SJCRH30 (cell line): ENCODE measurements at regions not wholly inside any gene's neighbourhood (a gene's known extent, or its start where the extent isn't known, plus 50 kb on each side); places are given as distances from the start of the nearest gene placed in this dataset.

Source experiments
- DNase-seq, 2 experiments: peaks; one replicate each; pipeline ENCODE4 v3.0.0-alpha.2; 2015 to 2020
- H3K27ac ChIP-seq: fragments of 250-450 bp; sonication (Bioruptor Pico); 2 replicates; pipeline ENCODE4 v1.5.1; 2020; ENCODE audit warnings: mild to moderate bottlenecking, moderate library complexity
- H3K27me3 ChIP-seq: fragments of 250-450 bp; sonication (Bioruptor Pico); 2 replicates; pipeline ENCODE4 v1.5.1; 2020; ENCODE audit warnings: mild to moderate bottlenecking, moderate library complexity
- H3K36me3 ChIP-seq: fragments of 250-450 bp; sonication (Bioruptor Pico); 2 replicates; pipeline ENCODE4 v1.5.1; 2020; ENCODE audit warnings: mild to moderate bottlenecking, moderate library complexity
- H3K4me1 ChIP-seq: fragments of 250-450 bp; sonication (Bioruptor Pico); 2 replicates; pipeline ENCODE4 v1.5.1; 2020; ENCODE audit warnings: mild to moderate bottlenecking, moderate library complexity
- H3K4me3 ChIP-seq: fragments of 250-450 bp; sonication (Bioruptor Pico); 2 replicates; pipeline ENCODE4 v1.5.1; 2020; ENCODE audit warnings: mild to moderate bottlenecking, moderate library complexity
- H3K9me3 ChIP-seq: fragments of 250-450 bp; sonication (Bioruptor Pico); replicated peaks from 2 replicates; pipeline ENCODE4 v1.5.1; 2020; ENCODE audit warnings: mild to moderate bottlenecking, moderate library complexity

GRCh38 chr11:69348414-69349235 is 54.7 kb downstream of the MYEOV start:
- peaks cover 27% of the 10 kb centered on the region for H3K4me1 ChIP-seq
- no peaks in the 10 kb centered on the region for H3K36me3 ChIP-seq
- H3K4me3 ChIP-seq, result no peak overlapping the region
- no peak for DNase-seq
- H3K9me3 ChIP-seq, result no peaks in the 10 kb centered on the region
- no peaks in the 10 kb centered on the region for H3K27me3 ChIP-seq
- no peak overlapping the region for H3K27ac ChIP-seq

GRCh38 chr11:69350040-69350439 is 56.1 kb downstream of the MYEOV start:
- no peaks in the 10 kb centered on the region for H3K36me3 ChIP-seq
- H3K27me3 ChIP-seq, result no peaks in the 10 kb centered on the region
- H3K4me3 ChIP-seq, result no peak overlapping the region
- no peak overlapping the region for H3K27ac ChIP-seq
- H3K9me3 ChIP-seq, result no peaks in the 10 kb centered on the region
- H3K4me1 ChIP-seq, result peaks cover 33% of the 10 kb centered on the region
- no peak for DNase-seq

- no peak for DNase-seq
- 0 out of 2 replicates have a peak overlapping the region, but pooled peaks have one; percentile 1 for H3K27ac ChIP-seq
- H3K4me1 ChIP-seq, result peaks cover 33% of the 10 kb centered on the region
Observed at GRCh38 chr11:69350596-69350995, 56.6 kb downstream of the MYEOV start.

GRCh38 chr11:69351460-69351859 is 57.5 kb downstream of the MYEOV start:
- Histone ChIP-seq H3K27me3 (no peaks in the 10 kb centered on the region), H3K9me3 (no peaks in the 10 kb centered on the region), H3K36me3 (no peaks in the 10 kb centered on the region), H3K4me1 (peaks cover 33% of the 10 kb centered on the region), H3K27ac (peak overlapping the region; percentile 1; the same call in 1 of the 2 replicates), H3K4me3 (no peak overlapping the region)
- DNase-seq, result no peak

More at GRCh38 chr11:69350596-69350995, 56.6 kb downstream of the MYEOV start:
- H3K36me3 ChIP-seq, result no peaks in the 10 kb centered on the region
- no peak overlapping the region for H3K4me3 ChIP-seq
- H3K9me3 ChIP-seq, result no peaks in the 10 kb centered on the region
- H3K27me3 ChIP-seq, result no peaks in the 10 kb centered on the region

- DNase-seq, result no peak
- peak overlapping the region; percentile 28 for H3K27ac ChIP-seq
Observed at GRCh38 chr11:69352166-69352565, 58.2 kb downstream of the MYEOV start.

GRCh38 chr11:69352715-69353319 is 58.9 kb downstream of the MYEOV start:
- Histone ChIP-seq H3K36me3 (no peaks in the 10 kb centered on the region), H3K27ac (peak overlapping the region; percentile 28), H3K4me1 (peaks cover 33% of the 10 kb centered on the region), H3K27me3 (no peaks in the 10 kb centered on the region), H3K4me3 (no peak overlapping the region), H3K9me3 (no peaks in the 10 kb centered on the region)
- DNase-seq, result peak; percentile 58 to 64

More at GRCh38 chr11:69352166-69352565, 58.2 kb downstream of the MYEOV start:
- Histone ChIP-seq H3K9me3 (no peaks in the 10 kb centered on the region), H3K27me3 (no peaks in the 10 kb centered on the region), H3K36me3 (no peaks in the 10 kb centered on the region), H3K4me1 (peaks cover 33% of the 10 kb centered on the region), H3K4me3 (no peak overlapping the region)

GRCh38 chr11:69353696-69354544 is 60.0 kb downstream of the MYEOV start:
- peak; percentile 79 to 82 for DNase-seq
- H3K4me1 ChIP-seq, result peaks cover 33% of the 10 kb centered on the region

DNA sequence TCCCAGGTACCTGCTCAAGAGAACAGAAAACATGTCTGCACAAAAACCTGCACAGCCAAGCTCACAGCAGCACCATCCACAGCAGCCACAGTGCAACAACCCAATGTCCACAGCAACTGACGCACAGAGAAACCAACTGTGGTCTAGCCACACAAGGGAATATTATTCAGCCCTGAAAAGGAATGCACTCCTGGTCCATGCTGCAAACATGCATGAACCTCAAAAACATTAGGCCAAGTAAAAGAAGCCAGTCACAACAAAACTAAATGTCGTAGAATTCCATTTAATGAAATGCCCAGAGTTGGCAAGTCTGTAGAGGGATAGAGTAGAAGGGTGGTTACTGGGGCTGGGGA is 60.6 kb downstream of the MYEOV start:
- Histone ChIP-seq H3K27me3 (no peaks in the 10 kb centered on the region), H3K9me3 (0 out of 2 replicates have a peak, but pooled peaks cover 6% of the 10 kb centered on the region), H3K4me1 (peaks cover 33% of the 10 kb centered on the region), H3K27ac (no peak overlapping the region), H3K36me3 (no peaks in the 10 kb centered on the region), H3K4me3 (no peak overlapping the region)
- DNase-seq, result no peak

More at GRCh38 chr11:69353696-69354544, 60.0 kb downstream of the MYEOV start:
- Histone ChIP-seq H3K9me3 (no peaks in the 10 kb centered on the region), H3K4me3 (no peak overlapping the region), H3K36me3 (no peaks in the 10 kb centered on the region), H3K27me3 (no peaks in the 10 kb centered on the region), H3K27ac (no peak overlapping the region)

- Histone ChIP-seq H3K9me3 (0 out of 2 replicates have a peak, but pooled peaks cover 8% of the 10 kb centered on the region), H3K27ac (no peak overlapping the region), H3K27me3 (no peaks in the 10 kb centered on the region), H3K36me3 (no peaks in the 10 kb centered on the region), H3K4me1 (peaks cover 33% of the 10 kb centered on the region), H3K4me3 (no peak overlapping the region)
- DNase-seq, result no peak
Observed at GRCh38 chr11:69355346-69355940, 61.5 kb downstream of the MYEOV start.

DNA sequence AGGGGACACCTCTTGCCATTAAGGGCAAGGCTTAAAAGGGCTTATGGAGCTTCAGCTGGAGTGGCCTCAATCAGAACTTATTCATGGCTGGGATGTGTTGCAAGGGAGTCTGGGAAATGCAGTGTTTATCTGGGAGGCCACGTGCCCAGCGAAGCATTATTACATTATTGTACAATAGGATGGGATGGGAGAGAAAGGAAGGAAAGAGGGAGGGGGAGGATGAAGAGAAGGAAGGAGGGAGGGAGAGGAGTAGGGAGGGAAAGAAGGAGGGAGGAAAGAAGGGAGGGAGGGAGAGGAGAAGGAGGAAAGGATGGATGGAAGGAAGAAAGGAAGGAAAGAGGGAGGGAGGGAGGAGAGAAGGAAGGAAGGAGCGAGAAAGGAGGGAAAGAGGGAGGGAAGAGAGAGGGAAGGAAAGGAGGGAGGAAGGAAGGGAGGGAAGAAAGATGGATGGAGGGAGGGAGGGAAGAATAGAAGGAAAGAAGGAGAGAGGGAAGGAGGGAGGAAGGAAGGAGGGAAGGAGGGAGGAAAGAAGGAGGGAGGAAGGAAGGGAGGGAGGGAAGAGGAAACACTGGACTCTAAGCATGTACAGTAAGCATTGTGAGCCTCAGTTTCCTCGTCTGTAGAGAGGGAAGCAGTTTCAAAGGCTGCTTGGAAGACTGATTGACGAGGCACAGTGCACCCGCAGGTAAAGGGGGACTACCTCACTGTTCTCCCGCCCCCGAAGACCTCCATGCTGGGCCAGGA is 62.2 kb downstream of the MYEOV start:
- Histone ChIP-seq H3K27me3 (no peaks in the 10 kb centered on the region), H3K4me3 (no peak overlapping the region), H3K36me3 (no peaks in the 10 kb centered on the region), H3K4me1 (peaks cover 29% of the 10 kb centered on the region), H3K9me3 (0 out of 2 replicates have a peak, but pooled peaks cover 8% of the 10 kb centered on the region), H3K27ac (no peak overlapping the region)
- DNase-seq, result no peak

DNA sequence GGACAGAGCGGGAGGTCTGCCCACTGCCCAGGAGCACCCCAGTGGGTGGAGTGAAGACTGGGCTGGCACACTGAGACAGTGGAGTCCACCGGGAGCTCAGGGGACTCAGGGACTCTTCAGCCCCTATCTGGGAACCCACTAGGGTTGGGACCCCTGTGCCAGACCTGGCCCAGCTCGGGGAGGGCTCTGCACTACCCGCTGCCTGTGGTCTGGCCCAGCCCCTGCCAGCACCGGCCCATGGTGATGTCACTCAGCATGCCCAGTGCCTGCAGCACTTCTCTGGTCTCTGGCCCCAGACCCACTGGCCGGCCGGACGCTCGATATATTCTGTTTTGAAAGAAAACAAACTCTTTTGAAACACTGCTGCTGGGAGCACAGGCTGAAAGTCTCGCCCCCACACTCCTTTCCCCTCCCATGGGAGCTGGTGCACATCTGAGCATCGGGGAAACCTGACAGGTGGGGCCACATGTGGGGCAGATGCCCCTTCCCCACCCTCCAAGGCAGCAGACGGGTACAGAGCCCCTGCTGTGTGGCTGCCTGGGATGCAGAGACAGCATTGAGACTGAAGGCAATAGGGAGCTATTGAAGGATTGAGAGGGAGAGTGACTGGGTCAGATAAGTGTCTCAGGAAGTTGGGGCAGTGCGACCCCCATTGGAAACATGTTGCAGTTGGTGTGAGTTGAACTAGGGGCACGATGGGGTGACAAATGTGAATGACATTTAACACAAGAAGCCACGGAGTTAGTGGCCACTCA is 62.9 kb downstream of the MYEOV start:
- H3K4me1 ChIP-seq, result peaks cover 21% of the 10 kb centered on the region
- H3K27ac ChIP-seq, result no peak overlapping the region
- no peaks in the 10 kb centered on the region for H3K36me3 ChIP-seq
- H3K9me3 ChIP-seq, result 0 out of 2 replicates have a peak, but pooled peaks cover 8% of the 10 kb centered on the region
- no peaks in the 10 kb centered on the region for H3K27me3 ChIP-seq
- no peak for DNase-seq
- H3K4me3 ChIP-seq, result no peak overlapping the region

DNA sequence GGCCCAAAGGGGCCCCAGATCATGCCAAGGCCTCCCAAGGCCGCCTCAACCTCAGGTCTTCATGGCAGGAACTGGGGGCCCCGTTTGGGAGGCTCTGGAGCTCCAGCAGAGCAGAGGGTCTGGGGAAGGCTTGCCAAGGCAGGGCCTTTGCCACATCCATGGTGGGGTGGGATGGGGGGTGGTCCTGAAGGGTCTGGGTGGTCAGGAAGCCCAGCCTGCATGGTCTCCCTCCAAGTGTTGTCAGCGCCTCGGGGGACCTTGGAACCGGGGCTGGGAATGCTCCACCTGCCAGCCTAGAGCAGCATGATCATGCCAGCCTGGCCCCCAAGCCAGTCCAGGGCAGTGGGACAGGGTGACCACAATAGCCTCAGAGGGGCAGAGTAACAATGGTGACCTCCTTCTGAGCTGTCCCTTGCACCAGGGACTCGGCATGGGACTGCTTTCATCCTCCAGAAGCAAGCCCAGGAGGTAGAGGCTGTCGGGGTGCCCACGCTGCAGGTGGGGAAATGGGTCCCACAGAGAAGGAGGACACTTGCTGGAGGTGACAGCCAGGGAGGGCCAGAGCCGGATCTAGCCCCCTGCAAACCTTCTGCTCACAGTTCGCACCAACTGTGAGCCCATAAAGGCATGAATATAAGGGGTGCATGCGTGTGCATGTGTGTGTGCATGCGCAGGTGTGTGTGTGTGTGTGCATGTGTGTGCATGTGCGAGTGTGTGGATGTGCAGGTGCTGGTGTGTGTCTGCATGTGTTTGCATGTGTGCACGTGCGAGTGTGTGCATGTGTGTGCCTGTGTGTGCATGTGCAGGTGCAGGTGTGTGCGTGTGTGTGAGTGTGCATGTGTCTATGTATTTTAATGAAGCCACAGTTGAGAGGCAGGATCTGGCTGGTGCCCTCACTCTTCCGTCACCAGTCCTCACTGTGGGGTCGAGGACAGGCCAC is 63.8 kb downstream of the MYEOV start:
- Histone ChIP-seq H3K9me3 (0 out of 2 replicates have a peak, but pooled peaks cover 8% of the 10 kb centered on the region), H3K27ac (no peak overlapping the region), H3K4me1 (peaks cover 14% of the 10 kb centered on the region), H3K27me3 (no peaks in the 10 kb centered on the region), H3K4me3 (no peak overlapping the region), H3K36me3 (no peaks in the 10 kb centered on the region)
- no peak for DNase-seq
